Myocyte (in vitro differentiated cells): ENCODE measurements at regions not wholly inside any gene's neighbourhood (a gene's known extent, or its start where the extent isn't known, plus 50 kb on each side); places are given as distances from the start of the nearest gene placed in this dataset.

Source experiments
- DNase-seq: peaks from one replicate; pipeline ENCODE4 v3.0.0-alpha.2; 2012; ENCODE audit warnings: low read depth

GRCh38 chr3:130569461-130570365, 52.7 kb downstream of the COL6A6 start:
- DNase-seq = no peak

GRCh38 chr3:130572769-130573168, 55.8 kb downstream of the COL6A6 start:
- DNase-seq = no peak

GRCh38 chr3:130576375-130577266, 59.6 kb downstream of the COL6A6 start:
- DNase-seq = peak; percentile 4

DNA sequence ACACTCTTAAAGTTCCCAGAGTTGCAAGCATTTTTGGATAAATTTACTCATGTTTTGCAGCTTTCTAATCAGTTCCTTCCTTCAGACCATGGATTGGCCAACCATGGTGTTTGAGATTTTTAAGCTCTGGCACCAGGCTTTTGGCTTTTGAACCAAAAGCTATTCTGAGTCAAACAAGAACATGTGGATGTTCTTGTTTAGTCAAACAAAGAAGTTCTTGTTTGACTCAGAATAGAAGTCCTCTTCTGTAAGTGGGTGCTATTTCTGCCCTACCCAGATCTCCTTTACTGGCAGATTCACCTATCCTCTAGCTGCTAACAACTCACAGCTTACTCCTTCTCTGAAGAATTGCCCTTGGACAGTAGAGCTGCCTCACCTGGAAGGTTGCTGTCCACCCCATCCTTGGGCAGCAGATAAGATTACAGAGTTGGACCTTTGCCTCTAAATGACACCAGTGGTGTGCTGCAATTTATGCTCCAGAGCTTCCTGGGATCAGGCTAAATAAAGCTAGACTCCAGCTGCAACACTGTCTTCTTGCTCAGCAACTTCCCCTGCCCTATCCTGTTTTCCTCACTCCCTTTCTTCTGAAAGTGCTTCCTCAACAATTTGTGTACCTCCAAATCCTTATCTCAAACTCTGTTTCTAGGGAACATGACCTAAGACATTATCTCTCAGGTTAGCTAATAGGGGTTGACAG, 65.6 kb downstream of the COL6A6 start:
- peak; percentile 30 for DNase-seq

DNA sequence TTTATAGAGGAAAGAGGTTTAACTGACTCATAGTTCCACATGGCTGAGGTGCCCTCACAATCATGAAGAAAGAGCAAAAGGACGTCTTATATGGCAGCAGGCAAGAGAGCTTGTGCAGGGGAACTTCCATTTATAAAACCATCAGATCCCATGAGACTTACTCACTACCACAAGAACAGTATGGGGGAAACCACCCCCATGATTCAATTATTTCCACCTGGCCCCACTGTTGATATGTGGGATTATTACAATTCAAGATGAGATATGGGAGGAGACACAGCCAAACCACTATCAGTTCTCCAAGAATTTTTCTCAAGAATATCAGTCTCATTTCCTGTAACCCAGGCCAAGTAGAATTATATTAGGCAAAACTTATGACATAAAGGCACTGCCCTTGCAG, 77.8 kb downstream of the COL6A6 start:
- peak; percentile 74 for DNase-seq

DNA sequence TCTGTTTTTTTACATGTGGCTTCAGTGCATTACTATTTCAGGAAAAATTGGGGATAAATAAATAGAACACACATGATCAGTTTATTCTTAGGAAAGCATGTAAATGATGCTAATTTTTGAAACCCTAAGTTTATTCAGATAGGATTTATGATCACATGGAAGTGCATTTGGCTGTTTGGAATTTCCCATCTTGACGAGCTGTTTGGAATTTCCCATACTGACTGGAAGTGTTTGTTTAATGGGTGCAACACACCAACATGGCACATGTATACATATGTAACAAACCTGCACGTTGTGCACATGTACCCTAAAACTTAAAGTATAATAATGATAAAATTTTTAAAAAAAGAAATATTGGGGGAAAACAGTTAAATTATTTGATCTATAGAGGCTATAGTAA, 79.5 kb downstream of the COL6A6 start:
- no peak for DNase-seq

GRCh38 chr3:130601442-130601971, 84.5 kb downstream of the COL6A6 start:
- peak; percentile 87 for DNase-seq

- DNase-seq = no peak
Measured at GRCh38 chr3:130604806-130605205, 87.8 kb downstream of the COL6A6 start.

DNA sequence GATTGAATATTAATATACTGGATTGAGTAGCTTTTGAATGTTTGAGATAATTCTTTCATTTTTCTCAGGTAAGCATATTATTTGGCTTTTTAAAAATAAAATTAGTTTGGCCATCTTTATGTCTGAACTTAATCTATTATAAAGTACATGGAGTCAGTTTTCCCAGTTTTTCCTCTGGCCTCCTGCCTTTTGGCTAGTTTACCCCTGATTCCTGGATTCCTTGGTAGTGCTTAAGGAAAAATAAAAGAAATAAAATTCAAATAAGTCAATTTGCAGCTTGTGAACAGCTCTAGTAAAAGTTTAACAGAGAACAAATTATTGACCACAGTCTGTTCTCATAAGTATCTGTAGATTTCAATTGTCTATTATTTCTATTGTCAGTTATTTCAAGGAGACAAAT, 89.4 kb downstream of the COL6A6 start:
- no peak for DNase-seq

DNA sequence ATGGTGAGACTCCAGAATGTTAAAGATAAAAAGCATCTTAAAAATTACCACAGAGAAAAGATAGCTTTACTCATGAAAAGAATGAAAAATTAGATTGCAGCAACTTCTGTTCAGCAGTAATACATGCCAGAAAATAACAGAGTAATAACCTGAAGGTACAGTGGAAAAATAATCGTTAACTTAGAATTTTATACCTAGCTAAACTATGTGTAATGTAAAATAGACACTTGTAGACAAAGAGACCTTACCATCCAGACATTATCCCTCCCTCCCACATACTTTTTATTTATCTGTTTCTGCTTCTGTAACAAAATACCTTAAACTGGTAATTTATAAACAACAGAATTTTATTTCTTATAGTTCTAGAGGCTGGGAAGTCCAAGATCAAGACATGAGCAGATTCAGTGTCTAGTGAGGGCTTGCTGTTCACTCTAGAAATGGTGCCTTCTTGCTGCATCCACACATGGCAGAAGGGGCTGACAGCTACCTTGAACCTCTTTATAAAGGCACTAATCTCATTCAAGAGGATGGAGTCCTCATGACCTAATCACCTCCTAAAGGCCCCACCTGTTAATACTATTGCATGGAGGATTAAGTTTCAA, 90.7 kb downstream of the COL6A6 start:
- DNase-seq = no peak

- peak; percentile 55 for DNase-seq
Measured at GRCh38 chr3:130609166-130609979, 92.4 kb downstream of the COL6A6 start.

GRCh38 chr3:130619196-130619595, 102.2 kb downstream of the COL6A6 start:
- DNase-seq = no peak

DNA sequence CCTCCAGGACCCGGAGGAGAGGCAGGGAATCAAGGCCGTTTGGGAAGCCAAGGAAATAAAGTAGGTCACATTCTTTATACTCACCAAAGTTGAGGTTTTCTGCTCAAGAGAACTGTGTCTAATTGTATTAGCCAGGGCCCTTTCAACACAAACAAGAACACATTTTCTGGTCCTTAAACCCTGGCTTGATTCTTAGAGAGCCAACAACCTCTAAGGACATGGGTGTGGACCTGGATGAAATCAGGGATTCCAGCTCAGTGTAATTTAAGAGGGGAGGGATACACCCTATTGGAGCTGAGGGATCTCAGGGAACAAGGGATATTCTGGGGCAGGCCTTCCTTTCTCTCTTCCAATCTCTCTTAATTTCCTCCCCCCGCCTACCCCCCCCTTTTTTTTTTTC, 104.8 kb downstream of the COL6A6 start:
- no peak for DNase-seq

DNA sequence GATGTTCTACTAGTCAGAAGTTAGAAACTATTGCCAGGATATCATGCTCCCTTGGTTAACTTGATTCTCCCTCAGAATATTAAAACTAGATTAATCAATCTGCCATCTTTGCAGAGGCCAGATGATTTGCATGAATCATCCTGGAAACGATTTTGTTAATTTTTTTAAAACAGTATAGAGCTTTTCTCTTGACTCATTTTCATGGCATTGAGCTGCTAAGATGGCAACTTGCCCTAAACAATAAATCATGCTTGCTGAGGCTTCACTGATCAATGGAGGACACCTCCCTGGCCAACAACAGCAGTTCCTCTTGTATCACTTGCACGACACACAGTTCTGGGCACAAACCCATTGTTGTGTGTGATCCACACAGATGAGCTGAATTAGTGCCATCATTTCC, 109.1 kb downstream of the COL6A6 start:
- DNase-seq = peak; percentile 7

- no peak for DNase-seq
Measured at GRCh38 chr3:130627143-130627855, 110.3 kb downstream of the COL6A6 start.

- no peak for DNase-seq
Measured at GRCh38 chr3:130627882-130628281, 110.9 kb downstream of the COL6A6 start.
